ENCODE measurements at regions not wholly inside any gene's neighbourhood (a gene's known extent, or its start where the extent isn't known, plus 50 kb on each side); places are given as distances from the start of the nearest gene placed in this dataset.

DNA sequence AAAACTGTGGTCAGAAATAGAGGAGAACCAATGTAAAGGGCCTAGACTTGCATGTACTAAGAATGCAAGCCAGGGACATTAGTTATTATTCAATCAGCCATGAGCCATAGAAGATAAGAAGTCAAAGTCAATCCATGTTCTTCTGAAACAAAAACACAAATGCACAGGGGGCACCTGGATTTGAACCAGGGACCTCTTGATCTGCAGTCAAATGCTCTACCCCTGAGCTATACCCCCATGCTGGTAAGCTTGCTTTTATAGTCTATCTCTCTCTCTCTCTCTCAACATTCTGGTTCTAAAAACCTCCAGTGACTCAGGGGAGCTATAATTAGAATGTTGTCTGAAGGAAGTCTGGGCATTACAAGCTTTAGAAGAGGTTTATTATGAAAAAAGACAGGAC lies 85.6 kb upstream of the ACP3 start:
- no peak for TF ChIP-seq SMC3 (IDR thresholded peaks at IDR 0.05; ENCODE audit: low read depth, low read length)
- no peak for TF ChIP-seq RAD21 (IDR thresholded peaks at IDR 0.05; ENCODE audit: low read length)
- no peak for TF ChIP-seq RFX5 (IDR thresholded peaks at IDR 0.05; ENCODE audit: low read length)
- no peak for TF ChIP-seq JUND (IDR thresholded peaks at IDR 0.05)
- TF ChIP-seq EP300 (IDR thresholded peaks at IDR 0.05; ENCODE audit: borderline replicate concordance in 1 of 2, low read depth in 1 of 2, low read length in 1 of 2): no peak
- TF ChIP-seq FOSL2 (IDR thresholded peaks at IDR 0.05; ENCODE audit: borderline replicate concordance, low read depth): no peak
- no peak for TF ChIP-seq CHD2 (IDR thresholded peaks at IDR 0.05; ENCODE audit: low read length, partially characterized antibody)
- TF ChIP-seq GATA2 (CRISPR knock-in tag; IDR thresholded peaks at IDR 0.05): no peak
- TF ChIP-seq FOXJ3 (CRISPR knock-in tag; IDR thresholded peaks at IDR 0.05): no peak
- TF ChIP-seq GABPA (IDR thresholded peaks at IDR 0.05; ENCODE audit: low read depth): no peak
- no peak for TF ChIP-seq TEAD4 (IDR thresholded peaks at IDR 0.05; ENCODE audit: borderline replicate concordance, insufficient read depth)
- TF ChIP-seq, protein P1, sequence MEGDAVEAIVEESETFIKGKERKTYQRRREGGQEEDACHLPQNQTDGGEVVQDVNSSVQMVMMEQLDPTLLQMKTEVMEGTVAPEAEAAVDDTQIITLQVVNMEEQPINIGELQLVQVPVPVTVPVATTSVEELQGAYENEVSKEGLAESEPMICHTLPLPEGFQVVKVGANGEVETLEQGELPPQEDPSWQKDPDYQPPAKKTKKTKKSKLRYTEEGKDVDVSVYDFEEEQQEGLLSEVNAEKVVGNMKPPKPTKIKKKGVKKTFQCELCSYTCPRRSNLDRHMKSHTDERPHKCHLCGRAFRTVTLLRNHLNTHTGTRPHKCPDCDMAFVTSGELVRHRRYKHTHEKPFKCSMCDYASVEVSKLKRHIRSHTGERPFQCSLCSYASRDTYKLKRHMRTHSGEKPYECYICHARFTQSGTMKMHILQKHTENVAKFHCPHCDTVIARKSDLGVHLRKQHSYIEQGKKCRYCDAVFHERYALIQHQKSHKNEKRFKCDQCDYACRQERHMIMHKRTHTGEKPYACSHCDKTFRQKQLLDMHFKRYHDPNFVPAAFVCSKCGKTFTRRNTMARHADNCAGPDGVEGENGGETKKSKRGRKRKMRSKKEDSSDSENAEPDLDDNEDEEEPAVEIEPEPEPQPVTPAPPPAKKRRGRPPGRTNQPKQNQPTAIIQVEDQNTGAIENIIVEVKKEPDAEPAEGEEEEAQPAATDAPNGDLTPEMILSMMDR (IDR thresholded peaks at IDR 0.05): no peak
- no peak for TF ChIP-seq ELF1 (IDR thresholded peaks at IDR 0.05)
- TF ChIP-seq, protein P2, sequence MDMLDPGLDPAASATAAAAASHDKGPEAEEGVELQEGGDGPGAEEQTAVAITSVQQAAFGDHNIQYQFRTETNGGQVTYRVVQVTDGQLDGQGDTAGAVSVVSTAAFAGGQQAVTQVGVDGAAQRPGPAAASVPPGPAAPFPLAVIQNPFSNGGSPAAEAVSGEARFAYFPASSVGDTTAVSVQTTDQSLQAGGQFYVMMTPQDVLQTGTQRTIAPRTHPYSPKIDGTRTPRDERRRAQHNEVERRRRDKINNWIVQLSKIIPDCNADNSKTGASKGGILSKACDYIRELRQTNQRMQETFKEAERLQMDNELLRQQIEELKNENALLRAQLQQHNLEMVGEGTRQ (IDR thresholded peaks at IDR 0.05; ENCODE audit: borderline replicate concordance, low read depth, low read length): no peak
- no peak for TF ChIP-seq RXRA (IDR thresholded peaks at IDR 0.05; ENCODE audit: borderline replicate concordance, low read depth)
- no peak for TF ChIP-seq TCF12 (IDR thresholded peaks at IDR 0.05)
- no peak overlapping the region for H3K27ac ChIP-seq (ENCODE audit: low read depth in 2 of 2, low read length in 1 of 2)
- no peak overlapping the region for H3K4me2 ChIP-seq
- H3K9me3 ChIP-seq: no peaks in the 10 kb centered on the region
- no peaks in the 10 kb centered on the region for H4K20me1 ChIP-seq (ENCODE audit: insufficient read depth)
- no peaks in the 10 kb centered on the region for H3K27me3 ChIP-seq (ENCODE audit: insufficient read depth)
- H3K9me2 ChIP-seq: no peaks in the 10 kb centered on the region
- H3K4me1 ChIP-seq (ENCODE audit: control insufficient read depth in 1 of 2, insufficient read depth in 2 of 2, low read depth in 1 of 2, low read length in 1 of 2): no peaks in the 10 kb centered on the region
- POLR2A ChIA-PET: no interaction called here
- no peak overlapping the region for H3K9ac ChIP-seq
- no peak for DNase-seq
- H3K36me3 ChIP-seq (replicated peaks in 1 of 2; ENCODE audit: control insufficient read depth in 1 of 2, insufficient read depth in 2 of 2, low read length in 1 of 2): no peaks in the 10 kb centered on the region
- H3K79me2 ChIP-seq (ENCODE audit: insufficient read depth): no peaks in the 10 kb centered on the region
- no peak overlapping the region for H2AFZ ChIP-seq (ENCODE audit: low read depth)
- no peak overlapping the region for H3K4me3 ChIP-seq (ENCODE audit: low read depth in 2 of 2, low read length in 1 of 2)
- CTCF ChIA-PET: interaction anchor here (0.6 to 1.2 kb wide), 4 partner anchors 47 to 116 kb away, joined by 3 to 5 read pairs (median 4); no protein-coding TSS in a partner anchor
- peaks cover 5% of the 10 kb centered on the region for H3F3A ChIP-seq (replicated peaks; ENCODE audit: insufficient read depth)

DNA sequence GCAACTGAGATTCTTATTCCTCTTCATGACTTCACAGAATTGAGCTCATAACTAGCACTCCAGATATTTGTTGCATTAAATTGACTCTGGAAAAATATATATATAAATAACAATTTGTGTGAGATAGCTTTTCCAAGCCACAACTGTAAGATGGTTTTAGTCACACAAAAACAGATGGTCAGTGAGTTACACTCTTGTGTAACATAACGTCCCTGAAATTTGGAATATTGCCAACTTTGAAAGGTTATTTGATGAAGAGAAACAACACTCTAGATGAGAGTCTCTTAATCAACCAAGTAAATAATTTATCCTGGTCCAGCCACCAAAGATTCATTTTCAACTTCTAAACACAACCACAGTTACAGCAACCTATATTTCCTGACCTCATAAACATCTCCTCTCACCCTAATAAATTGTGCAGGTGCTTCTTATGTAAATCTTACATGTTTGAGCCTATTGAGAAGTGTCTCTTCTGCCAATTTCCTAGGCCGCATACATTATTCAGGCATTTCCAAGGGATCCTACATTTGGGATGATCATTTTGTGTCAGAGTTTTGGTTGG lies 84.9 kb upstream of the ACP3 start:
- CTCF ChIA-PET: interaction anchor here (0.8 to 1.2 kb wide), 3 partner anchors 110 to 115 kb away, joined by 3 to 5 read pairs (median 4); no protein-coding TSS in a partner anchor
- H3F3A ChIP-seq (replicated peaks; ENCODE audit: insufficient read depth): peaks cover 5% of the 10 kb centered on the region
- H3K27me3 ChIP-seq (ENCODE audit: insufficient read depth): no peaks in the 10 kb centered on the region
- H3K4me1 ChIP-seq (ENCODE audit: control insufficient read depth in 1 of 2, insufficient read depth in 2 of 2, low read depth in 1 of 2, low read length in 1 of 2): no peaks in the 10 kb centered on the region
- H3K9me2 ChIP-seq: no peaks in the 10 kb centered on the region
- no peak overlapping the region for H3K27ac ChIP-seq (ENCODE audit: low read depth in 2 of 2, low read length in 1 of 2)
- no peak overlapping the region for H3K4me3 ChIP-seq (ENCODE audit: low read depth in 2 of 2, low read length in 1 of 2)
- 48% methylated on average over 2 of the region's 2 CpGs for WGBS (ENCODE audit: low lambda C conversion rate)
- no peaks in the 10 kb centered on the region for H3K9me3 ChIP-seq
- no peaks in the 10 kb centered on the region for H4K20me1 ChIP-seq (ENCODE audit: insufficient read depth)
- H3K4me2 ChIP-seq: no peak overlapping the region
- no peaks in the 10 kb centered on the region for H3K36me3 ChIP-seq (replicated peaks in 1 of 2; ENCODE audit: control insufficient read depth in 1 of 2, insufficient read depth in 2 of 2, low read length in 1 of 2)
- H2AFZ ChIP-seq (ENCODE audit: low read depth): no peak overlapping the region
- H3K79me2 ChIP-seq (ENCODE audit: insufficient read depth): no peaks in the 10 kb centered on the region
- POLR2A ChIA-PET: no interaction called here
- no peak overlapping the region for H3K9ac ChIP-seq
- DNase-seq: no peak
- TF ChIP-seq TAF1 (IDR thresholded peaks at IDR 0.05; ENCODE audit: borderline replicate concordance, low read depth, low read length): no peak
- TF ChIP-seq YY1 (IDR thresholded peaks at IDR 0.05; ENCODE audit: low read depth): no peak
- TF ChIP-seq RFX5 (IDR thresholded peaks at IDR 0.05; ENCODE audit: low read length): no peak
- TF ChIP-seq ELF1 (IDR thresholded peaks at IDR 0.05): no peak
- TF ChIP-seq GATA2 (CRISPR knock-in tag; IDR thresholded peaks at IDR 0.05): no peak
- TF ChIP-seq EP300 (IDR thresholded peaks at IDR 0.05; ENCODE audit: borderline replicate concordance in 1 of 2, low read depth in 1 of 2, low read length in 1 of 2): no peak
- no peak for TF ChIP-seq JUND (IDR thresholded peaks at IDR 0.05)
- no peak for TF ChIP-seq MEF2A (IDR thresholded peaks at IDR 0.05; ENCODE audit: borderline replicate concordance, low read depth)
- TF ChIP-seq, protein P3, sequence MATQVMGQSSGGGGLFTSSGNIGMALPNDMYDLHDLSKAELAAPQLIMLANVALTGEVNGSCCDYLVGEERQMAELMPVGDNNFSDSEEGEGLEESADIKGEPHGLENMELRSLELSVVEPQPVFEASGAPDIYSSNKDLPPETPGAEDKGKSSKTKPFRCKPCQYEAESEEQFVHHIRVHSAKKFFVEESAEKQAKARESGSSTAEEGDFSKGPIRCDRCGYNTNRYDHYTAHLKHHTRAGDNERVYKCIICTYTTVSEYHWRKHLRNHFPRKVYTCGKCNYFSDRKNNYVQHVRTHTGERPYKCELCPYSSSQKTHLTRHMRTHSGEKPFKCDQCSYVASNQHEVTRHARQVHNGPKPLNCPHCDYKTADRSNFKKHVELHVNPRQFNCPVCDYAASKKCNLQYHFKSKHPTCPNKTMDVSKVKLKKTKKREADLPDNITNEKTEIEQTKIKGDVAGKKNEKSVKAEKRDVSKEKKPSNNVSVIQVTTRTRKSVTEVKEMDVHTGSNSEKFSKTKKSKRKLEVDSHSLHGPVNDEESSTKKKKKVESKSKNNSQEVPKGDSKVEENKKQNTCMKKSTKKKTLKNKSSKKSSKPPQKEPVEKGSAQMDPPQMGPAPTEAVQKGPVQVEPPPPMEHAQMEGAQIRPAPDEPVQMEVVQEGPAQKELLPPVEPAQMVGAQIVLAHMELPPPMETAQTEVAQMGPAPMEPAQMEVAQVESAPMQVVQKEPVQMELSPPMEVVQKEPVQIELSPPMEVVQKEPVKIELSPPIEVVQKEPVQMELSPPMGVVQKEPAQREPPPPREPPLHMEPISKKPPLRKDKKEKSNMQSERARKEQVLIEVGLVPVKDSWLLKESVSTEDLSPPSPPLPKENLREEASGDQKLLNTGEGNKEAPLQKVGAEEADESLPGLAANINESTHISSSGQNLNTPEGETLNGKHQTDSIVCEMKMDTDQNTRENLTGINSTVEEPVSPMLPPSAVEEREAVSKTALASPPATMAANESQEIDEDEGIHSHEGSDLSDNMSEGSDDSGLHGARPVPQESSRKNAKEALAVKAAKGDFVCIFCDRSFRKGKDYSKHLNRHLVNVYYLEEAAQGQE (IDR thresholded peaks at IDR 0.05; ENCODE audit: low read depth, low read length): no peak
- TF ChIP-seq NRF1 (IDR thresholded peaks at IDR 0.05; ENCODE audit: low read depth, low read length): no peak
